BE2C (cell line): ENCODE measurements at regions not wholly inside any gene's neighbourhood (a gene's known extent, or its start where the extent isn't known, plus 50 kb on each side); places are given as distances from the start of the nearest gene placed in this dataset.

Experiments used
- DNase-seq: peaks from one replicate; pipeline ENCODE4 v3.0.0-alpha.2; 2020
- H3K27me3 ChIP-seq: fragments of 250-450 bp; sonication (Bioruptor Pico); 2 replicates; pipeline ENCODE4 v1.5.1; 2020; ENCODE audit warnings: mild to moderate bottlenecking
- H3K36me3 ChIP-seq: fragments of 250-450 bp; sonication (Bioruptor Pico); 2 replicates; pipeline ENCODE4 v1.5.1; 2020; ENCODE audit warnings: mild to moderate bottlenecking
- H3K4me1 ChIP-seq: fragments of 250-450 bp; sonication (Bioruptor Pico); 2 replicates; pipeline ENCODE4 v1.5.1; 2020
- H3K4me3 ChIP-seq: 2 replicates; pipeline ENCODE4 v1.5.1; 2011; ENCODE audit warnings: low read depth, low read length
- H3K9me3 ChIP-seq: fragments of 250-450 bp; sonication (Bioruptor Pico); 2 replicates; pipeline ENCODE4 v1.5.1; 2020
- TF ChIP-seq, protein P1 (sequence below): IDR thresholded peaks from 2 replicates; pipeline ENCODE4 v1.5.1; 2012; ENCODE audit warnings: mild to moderate bottlenecking, low read depth, low read length

DNA sequence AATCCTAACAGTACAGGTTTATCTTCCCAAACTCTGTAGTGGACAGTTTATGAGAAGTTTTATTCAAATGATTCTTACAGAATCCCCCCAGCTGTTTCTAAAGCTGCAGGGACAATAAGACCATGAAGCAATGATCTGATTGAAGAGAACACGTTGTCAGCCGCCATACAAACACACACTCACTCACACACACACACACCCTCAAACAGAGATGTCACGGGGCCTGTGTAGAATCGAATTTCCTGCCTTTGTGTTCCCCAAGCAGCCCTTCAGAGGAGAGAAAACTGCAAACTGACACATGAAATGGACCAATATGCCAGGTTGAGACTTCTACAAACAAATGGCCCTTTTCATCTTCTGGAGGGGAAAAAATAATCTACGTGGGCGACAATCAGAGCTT, 80.5 kb upstream of the TBX3 start:
- no peak for DNase-seq
- H3K9me3 ChIP-seq: no peaks in the 10 kb centered on the region

DNA sequence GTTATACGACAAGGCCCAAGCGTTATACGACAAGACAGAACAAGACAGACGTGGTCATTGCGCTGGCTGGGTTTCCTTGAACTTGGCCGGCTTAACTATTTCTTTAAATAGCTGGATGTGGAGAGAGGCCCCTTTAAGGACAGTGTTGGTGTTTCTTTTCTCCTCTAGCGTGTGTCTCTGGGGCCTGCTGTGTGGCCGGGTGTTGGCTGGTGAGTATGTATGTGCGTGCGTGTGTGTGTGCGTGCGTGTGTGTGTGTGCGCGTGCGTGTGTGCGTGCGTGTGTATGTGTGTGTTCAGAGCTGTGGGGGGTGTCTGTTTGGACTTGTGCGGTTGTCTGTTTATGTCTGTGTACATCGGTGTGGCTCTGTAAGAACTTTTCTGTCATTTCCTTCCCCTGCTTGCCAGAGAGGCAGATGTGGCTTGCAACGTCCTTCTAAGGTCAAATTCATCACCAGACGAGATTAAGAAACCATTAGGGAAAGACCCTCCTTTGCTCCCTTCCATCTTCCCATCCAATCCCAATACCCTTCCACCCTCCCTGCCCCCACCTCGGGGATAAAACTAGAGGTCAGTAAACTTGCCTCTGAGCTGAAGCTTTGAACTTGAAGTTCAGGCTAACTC, 78.6 kb upstream of the TBX3 start:
- TF ChIP-seq, protein P1, sequence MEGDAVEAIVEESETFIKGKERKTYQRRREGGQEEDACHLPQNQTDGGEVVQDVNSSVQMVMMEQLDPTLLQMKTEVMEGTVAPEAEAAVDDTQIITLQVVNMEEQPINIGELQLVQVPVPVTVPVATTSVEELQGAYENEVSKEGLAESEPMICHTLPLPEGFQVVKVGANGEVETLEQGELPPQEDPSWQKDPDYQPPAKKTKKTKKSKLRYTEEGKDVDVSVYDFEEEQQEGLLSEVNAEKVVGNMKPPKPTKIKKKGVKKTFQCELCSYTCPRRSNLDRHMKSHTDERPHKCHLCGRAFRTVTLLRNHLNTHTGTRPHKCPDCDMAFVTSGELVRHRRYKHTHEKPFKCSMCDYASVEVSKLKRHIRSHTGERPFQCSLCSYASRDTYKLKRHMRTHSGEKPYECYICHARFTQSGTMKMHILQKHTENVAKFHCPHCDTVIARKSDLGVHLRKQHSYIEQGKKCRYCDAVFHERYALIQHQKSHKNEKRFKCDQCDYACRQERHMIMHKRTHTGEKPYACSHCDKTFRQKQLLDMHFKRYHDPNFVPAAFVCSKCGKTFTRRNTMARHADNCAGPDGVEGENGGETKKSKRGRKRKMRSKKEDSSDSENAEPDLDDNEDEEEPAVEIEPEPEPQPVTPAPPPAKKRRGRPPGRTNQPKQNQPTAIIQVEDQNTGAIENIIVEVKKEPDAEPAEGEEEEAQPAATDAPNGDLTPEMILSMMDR: no peak
- Histone ChIP-seq H3K27me3 (no peaks in the 10 kb centered on the region), H3K36me3 (no peaks in the 10 kb centered on the region), H3K9me3 (no peaks in the 10 kb centered on the region), H3K4me1 (no peaks in the 10 kb centered on the region), H3K4me3 (no peak overlapping the region)
- DNase-seq: no peak

More for the DNA sequence above, 80.5 kb upstream of the TBX3 start:
- H3K36me3 ChIP-seq: no peaks in the 10 kb centered on the region
- TF ChIP-seq, protein P1: no peak
- H3K4me3 ChIP-seq: no peak overlapping the region
- H3K27me3 ChIP-seq: no peaks in the 10 kb centered on the region
- no peaks in the 10 kb centered on the region for H3K4me1 ChIP-seq

DNA sequence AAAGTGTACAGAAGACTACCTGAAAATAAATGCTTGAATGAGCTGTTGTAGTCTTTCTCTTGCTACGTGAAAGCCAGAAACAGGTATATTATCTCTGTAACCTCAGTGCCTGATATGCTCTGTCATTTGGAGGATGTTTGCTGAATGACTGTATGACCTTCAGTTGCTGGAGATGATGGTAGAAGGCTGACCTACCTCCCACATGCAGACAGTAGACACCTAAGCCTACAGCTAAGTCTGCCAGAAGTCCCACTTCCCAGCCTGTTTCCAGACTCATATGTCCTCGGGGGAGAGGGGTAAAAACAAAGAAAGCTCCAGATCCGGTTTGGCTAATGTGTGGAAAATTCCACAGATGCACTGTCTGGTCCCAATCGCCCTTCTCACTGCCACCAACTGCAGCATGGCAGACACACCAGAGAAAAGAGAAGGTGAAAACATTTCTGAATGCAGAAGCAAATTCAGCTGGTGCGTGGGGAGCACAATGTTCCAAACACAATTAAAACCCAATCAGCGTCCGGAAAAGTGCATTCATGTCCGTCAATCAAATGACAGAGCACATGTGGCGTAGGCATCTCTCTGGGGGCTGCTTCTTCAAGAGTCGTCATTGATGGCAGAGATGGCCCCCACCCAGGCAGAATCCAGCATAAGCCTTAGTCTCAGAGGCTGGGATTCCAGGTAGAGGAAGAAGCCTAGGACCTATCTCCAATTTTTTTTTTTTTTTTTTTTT, 76.3 kb upstream of the TBX3 start:
- DNase-seq: peak; percentile 20
- H3K4me1 ChIP-seq: no peaks in the 10 kb centered on the region
- H3K4me3 ChIP-seq: no peak overlapping the region; the same call in 1 of the 2 replicates
- no peaks in the 10 kb centered on the region for H3K27me3 ChIP-seq
- TF ChIP-seq, protein P1: no peak
- no peaks in the 10 kb centered on the region for H3K9me3 ChIP-seq
- no peaks in the 10 kb centered on the region for H3K36me3 ChIP-seq

DNA sequence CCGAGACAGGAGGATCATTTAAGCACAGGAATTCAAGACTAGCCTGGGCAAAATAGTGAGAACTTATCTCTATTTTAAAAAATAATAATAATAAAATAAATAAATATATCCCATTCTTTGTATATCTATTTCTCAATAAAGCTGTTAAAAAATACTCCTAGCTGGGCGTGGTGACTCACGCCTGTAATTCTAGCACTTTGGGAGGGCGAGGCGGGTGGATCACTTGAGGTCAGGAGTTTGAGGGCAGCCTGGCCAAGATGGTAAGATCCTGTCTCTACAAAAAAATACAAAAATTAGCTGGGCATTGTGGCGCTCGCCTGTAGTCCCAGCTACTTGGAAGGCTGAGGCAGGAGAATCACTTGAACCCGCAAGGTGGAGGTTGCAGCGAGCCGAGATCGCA, 75.7 kb upstream of the TBX3 start:
- no peaks in the 10 kb centered on the region for H3K27me3 ChIP-seq
- TF ChIP-seq, protein P1: no peak
- no peaks in the 10 kb centered on the region for H3K9me3 ChIP-seq
- DNase-seq: no peak
- H3K36me3 ChIP-seq: no peaks in the 10 kb centered on the region
- H3K4me3 ChIP-seq: no peak overlapping the region
- no peaks in the 10 kb centered on the region for H3K4me1 ChIP-seq

DNA sequence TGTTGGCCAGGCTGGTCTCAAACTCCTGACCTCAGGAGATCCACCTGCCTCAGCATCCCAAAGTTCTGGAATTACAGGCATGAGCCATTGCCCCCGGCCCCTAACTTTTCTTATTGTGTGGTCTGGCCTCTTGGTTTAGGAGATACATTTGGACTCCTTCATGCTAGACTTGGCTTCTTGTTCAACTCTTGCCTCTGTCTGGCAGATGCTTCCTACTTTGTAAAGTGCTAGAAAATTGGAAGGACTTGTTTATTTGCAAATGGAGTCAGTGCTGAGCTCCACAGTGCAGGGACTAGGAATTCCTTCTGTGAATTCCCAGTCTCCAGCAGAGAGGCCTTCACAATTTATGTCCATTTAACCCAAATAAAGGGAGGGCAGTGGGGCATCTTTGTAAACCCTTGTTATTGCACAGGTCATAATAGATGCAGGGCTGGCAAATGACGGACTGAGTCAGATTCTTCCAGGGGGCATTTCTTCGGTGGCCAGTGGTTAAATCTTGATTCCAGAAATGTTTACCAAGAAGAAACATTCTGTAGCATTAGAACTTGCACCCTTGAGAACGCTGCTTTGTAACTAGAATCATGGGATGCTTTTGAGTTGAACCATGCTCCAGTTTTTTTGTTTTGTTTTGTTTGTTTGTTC, 73.8 kb upstream of the TBX3 start:
- TF ChIP-seq, protein P1: no peak

DNA sequence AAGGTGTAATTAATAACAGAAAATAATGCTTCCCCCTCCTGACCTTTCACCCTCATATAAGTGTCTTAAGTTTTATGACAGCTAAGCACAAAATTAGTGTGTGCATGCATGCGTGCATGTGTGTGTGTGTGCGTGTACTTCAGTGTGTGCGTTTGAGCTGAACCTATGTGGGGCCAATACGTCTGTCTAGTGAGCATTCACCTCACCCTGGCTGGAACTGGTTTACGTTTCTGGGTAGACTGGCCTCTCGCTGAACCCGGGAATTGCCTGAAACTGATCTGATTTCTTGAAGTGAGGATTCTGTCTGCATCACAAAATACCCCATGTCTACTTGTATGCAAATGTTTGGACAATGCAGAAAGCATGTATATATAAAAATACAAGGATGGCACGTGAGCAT, 68.2 kb upstream of the TBX3 start:
- H3K27me3 ChIP-seq: no peaks in the 10 kb centered on the region
- no peaks in the 10 kb centered on the region for H3K9me3 ChIP-seq
- no peaks in the 10 kb centered on the region for H3K36me3 ChIP-seq
- H3K4me1 ChIP-seq: peaks cover 23% of the 10 kb centered on the region
- TF ChIP-seq, protein P1: no peak
- DNase-seq: no peak
- no peak overlapping the region for H3K4me3 ChIP-seq

More for the DNA sequence above, 73.8 kb upstream of the TBX3 start:
- H3K36me3 ChIP-seq: no peaks in the 10 kb centered on the region
- no peaks in the 10 kb centered on the region for H3K9me3 ChIP-seq
- H3K27me3 ChIP-seq: no peaks in the 10 kb centered on the region
- H3K4me3 ChIP-seq: no peak overlapping the region
- peaks cover 8% of the 10 kb centered on the region for H3K4me1 ChIP-seq
- no peak for DNase-seq
